ENCODE measurements at regions not wholly inside any gene's neighbourhood (a gene's known extent, or its start where the extent isn't known, plus 50 kb on each side); places are given as distances from the start of the nearest gene placed in this dataset.

DNA sequence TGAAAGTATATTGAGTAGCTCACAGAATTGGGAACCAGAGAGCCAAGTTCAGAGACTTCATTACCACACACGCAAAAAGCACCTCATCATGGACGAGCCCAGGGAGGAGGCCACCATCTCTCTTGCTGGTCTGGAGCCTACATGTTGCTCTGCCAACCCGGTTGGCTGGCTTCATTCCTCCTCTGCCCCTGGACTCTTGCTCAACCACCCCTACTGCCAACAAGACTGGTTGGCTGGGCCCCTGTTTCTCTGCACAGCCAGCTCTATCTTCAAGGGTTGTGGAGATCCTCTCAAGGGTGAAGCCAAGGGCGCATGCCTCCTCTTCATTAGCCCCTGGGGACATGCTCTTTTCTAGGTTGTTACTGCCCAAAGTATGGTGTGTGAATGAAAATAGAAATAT, 142.7 kb downstream of the JCAD start:
- TF ChIP-seq CTCF (conservative IDR thresholded peaks at IDR 0.05; ENCODE audit: low read depth, low read length) (no peak), EZH2 (IDR thresholded peaks at IDR 0.05; ENCODE audit: low read length, unreplicated experiment) (no peak)
